Smooth muscle cell of the brain vasculature (primary cell): ENCODE measurements at regions not wholly inside any gene's neighbourhood (a gene's known extent, or its start where the extent isn't known, plus 50 kb on each side); places are given as distances from the start of the nearest gene placed in this dataset.
"Not testable (repeated sequence)": the region's sequence is repeated elsewhere in the genome, so short reads cannot be mapped to it uniquely, and the experiment has no call there.

ENCODE experiments used
- DNase-seq: peaks from one replicate; pipeline ENCODE4 v3.0.0-alpha.2; 2012; ENCODE audit warnings: low read depth, low spot score

DNA sequence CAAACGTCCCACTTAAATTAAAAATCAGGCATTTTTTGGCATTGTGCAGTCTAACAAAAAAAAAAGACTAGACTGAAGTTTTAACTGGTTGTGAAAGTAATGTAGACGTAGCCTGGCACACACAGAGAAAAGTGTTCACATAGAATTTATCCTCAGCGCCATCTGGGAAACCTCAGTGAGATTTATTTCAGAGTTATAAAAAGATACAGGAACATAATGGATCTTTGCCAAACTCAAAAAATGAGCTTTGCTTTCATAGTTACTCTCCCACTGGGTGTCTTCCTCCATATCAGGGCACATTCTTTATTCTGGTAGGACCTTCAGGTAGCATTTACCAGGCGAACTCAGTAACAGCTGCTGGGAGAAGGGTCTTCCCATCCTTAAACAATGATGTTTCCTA is 532.4 kb upstream of the SALL3 start:
- no peak for DNase-seq

DNA sequence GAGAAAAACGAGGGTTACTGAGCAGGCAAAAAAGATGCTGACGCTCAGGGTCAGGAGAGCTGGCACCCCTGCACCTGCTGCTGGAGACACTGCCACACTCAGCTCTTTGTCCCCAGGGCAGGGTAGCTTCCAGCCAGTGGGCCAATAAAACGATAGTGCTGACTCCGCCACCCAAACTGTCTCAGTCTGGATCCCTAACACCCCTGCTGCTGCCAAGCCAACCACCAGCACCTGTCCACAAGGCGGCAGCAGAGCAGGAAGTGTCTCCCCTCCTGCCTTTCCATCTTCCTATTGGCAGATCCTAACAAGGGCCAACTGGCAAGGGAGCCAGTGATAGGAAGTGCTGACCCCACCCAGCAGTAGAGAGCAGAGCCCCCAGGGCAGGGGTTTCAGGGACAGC is 531.5 kb upstream of the SALL3 start:
- no peak for DNase-seq

GRCh38 chr18:78448591-78448990 is 531.0 kb upstream of the SALL3 start:
- DNase-seq: no peak

DNA sequence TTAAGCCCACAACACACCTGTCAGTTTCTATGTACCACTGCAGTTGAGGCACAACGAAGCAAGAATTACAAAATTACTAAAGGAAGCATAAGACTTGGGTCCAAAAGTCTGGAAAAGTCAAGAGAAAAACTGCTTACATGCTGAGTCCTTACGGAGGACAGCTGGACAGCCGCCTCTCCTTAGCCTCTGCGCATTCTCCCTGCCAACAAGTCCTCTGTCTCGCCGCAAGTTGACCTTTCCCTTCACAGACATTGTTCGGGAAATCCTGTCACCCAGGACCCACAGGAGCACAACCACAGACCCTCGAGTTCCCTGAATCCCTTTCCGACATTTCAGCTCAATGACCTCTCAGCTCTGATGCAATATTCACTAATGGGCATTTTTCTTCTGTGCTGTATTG is 525.4 kb upstream of the SALL3 start:
- no peak for DNase-seq

GRCh38 chr18:78455386-78455785 is 524.2 kb upstream of the SALL3 start:
- DNase-seq: no peak

DNA sequence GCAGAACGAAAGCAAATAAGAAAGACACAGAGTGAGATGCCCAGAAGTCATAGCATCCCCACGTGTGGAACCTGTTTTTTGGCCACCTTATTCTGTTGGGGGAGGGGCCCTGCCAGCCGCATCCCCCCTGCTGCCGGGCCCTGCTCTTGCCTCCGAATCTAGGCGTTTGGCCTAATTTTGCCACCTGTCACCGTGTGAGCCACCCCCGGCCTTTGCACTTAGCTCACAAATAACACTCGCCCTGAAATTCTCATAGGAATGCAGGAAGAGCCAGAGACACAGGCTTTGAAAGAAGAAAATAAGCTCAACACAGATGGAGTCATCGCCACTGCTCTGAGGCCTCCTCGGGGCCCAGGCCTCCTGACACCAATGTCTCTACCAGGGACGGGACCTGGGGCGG is 522.6 kb upstream of the SALL3 start:
- DNase-seq: no peak

DNA sequence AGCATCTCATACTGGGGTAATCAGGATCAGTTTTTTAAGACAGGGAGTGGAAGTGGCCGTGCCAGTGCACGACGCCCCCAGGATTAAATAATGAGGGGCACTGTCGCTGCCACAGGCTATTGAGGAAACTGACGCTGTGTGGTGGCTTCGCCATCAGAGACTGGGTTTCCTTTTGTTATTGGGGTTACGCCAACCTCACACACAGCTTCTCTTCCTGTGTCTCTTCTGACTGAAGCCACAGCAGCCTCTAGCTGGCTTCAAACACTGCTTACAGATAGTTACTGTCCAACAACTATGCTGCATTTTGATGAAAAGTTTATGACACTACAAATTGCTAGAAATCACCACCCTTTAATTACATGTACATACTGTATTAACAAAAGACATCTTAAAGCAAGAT is 521.9 kb upstream of the SALL3 start:
- DNase-seq: no peak

DNA sequence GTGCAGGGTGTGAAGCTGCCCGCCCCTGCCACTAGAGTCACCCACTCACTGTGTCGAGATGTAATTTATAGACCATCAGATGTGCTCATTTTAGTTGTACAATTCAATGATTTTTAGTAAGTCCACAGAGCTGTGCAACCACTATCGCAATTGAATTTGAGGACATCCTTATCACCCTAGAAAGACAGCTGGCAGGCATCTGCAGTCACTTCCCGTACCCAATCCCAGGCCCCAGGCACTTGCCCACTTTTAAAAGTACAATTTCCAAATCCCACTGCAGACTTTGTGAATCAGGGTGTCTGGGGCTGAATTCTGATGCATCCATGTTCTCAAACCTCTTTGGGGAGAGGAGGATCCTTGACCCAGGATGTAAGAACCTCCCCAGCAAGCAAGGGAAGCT is 521.3 kb upstream of the SALL3 start:
- no peak for DNase-seq

DNA sequence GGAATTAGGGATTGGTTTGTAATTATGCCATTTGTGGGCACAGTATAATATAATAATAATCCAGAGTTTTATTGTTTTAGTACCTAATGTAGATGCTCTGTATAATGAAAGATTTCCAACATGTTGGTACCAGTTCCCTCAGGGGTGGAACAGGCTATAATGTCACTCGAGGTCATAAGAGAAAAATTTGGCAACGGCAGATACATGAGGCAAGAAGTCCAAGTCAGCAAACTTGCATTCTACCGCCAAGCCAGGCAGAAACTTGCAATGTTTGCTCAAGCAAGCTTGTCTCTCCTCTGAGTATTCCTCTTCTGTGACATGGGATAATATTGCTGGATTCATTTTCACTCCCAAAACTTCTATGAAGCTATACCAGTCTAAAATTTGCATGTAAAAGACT is 520.0 kb upstream of the SALL3 start:
- no peak for DNase-seq

- no peak for DNase-seq
Measured at GRCh38 chr18:78460558-78460957, 519.1 kb upstream of the SALL3 start.

DNA sequence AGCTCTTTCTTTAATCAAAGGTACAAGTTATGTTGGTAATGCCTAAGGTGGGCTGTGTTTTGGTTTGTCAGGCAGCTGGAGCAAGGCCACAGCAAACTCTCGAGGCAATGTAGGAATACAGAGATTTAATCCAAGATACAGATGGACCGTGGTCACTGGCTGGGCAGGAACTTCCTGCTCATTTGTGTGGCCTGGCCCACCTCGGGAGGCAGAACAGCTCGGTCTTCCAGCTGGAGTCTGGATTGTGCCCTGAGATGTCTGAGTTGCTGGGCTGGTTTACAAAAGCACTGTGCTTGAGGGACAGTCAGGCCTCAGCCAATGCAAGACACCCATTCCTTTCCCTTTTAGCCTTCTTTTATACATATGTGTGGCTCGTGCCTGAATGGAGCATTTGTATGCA is 506.1 kb upstream of the SALL3 start:
- no peak for DNase-seq

DNA sequence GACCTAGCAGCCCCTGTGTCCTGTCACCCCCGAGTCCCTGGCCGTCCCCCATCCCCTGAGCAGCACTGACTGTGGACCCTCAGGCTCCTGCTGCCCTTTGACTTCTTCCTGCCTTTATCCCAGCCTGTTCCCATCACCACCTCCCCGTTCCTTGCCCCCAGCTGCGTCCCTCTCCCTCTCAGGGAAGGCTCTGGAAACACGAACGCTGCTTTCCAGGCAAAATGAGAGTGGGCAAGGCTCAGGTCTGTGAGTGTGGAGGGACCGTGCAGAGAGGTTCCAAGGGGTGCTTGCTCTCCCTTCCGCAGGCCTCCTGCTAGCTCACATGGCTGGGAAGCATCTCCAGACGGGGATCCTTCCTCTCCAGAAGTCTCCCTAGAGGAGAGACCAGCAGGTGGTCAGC is 501.8 kb upstream of the SALL3 start:
- DNase-seq: no peak

- no peak for DNase-seq
Measured at GRCh38 chr18:78479443-78479842, 500.2 kb upstream of the SALL3 start.

GRCh38 chr18:78480262-78481054 is 499.2 kb upstream of the SALL3 start:
- no peak for DNase-seq

DNA sequence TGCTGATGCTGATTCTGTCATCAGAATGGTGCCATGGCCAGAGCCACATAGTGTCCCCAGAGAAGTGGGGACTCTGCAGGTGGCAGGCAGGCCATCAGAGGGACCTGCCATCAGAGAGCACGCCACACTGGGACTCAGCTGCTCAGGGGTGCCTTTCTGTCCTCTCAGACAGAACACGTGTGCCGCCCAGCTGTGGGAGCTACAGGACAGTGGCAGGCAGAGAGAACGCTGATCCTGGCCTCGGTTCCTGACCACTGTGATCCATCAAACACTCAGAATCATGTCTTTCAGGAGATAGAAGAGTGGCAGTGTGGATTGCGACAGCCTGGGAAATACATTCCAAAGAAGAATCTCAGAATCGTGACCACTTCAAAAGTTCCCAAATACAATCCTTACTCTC is 497.2 kb upstream of the SALL3 start:
- no peak for DNase-seq

DNA sequence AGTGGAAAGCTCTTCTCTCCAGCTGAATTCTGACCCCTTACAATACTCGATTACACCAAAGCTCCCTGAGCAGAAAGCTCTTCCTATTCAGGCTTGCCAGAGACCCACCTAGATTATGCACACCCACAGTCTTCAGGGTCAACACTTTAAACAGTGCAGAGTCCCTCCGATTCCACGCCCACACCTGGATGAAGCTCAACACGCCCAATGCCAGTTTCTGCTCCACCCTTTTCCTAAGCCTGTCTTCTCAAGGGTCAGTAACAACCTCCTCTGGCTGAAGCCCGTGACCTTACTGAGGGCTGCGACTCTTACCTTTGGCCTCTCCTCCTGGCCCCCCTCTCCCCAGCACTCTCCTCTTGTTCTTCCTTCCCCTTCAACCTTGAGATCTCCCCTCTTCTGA is 492.0 kb upstream of the SALL3 start:
- DNase-seq: no peak

DNA sequence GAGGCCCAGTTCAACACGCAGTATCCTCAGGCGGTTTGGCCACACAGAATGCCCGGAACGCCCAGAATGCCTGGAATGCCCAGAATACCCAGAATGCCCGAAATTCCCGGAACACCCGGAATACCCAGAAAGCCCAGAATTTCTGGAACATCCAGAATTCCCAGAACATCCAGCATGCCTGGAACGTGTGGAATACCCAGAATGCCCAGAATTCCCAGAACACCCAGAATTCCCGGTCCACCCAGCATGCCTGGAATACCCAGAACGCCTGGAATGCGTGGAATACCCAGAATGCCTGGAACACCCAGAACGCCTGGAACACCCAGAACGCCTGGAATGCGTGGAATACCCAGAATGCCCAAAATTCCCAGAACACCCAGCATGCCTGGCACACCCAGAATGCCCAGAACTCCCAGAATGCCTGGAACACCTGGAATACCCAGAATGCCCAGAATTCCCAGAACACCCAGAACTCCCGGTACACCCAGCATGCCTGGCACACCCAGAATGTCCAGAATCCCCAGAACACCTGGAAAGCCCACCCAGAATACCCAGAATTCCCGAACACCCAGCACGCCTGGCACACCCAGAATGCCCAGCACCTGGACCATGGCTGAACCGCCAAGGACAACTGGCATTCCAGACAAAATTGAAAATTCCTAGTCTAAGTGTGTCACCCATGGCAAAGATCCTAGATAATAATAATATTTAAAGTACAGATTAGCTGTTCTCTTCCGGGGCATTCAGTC is 487.4 kb upstream of the SALL3 start:
- no peak for DNase-seq

GRCh38 chr18:78492813-78493371 is 486.7 kb upstream of the SALL3 start:
- no peak for DNase-seq

DNA sequence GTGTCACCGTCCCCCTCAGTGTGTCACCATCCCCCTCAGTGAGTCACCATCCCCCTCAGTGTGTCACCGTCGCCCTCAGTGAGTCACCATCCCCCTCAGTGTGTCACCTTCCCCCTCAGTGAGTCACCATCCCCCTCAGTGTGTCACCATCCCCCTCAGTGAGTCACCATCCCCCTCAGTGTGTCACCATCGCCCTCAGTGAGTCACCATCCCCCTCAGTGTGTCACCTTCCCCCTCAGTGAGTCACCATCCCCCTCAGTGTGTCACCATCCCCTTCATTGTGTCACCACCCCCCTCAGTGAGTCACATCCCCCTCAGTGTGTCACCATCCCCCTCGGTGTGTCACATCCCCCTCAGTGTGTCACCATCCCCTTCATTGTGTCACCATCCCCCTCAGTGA is 486.1 kb upstream of the SALL3 start:
- not testable (repeated sequence) for DNase-seq

- DNase-seq: no peak
Measured at GRCh38 chr18:78494204-78495085, 485.2 kb upstream of the SALL3 start.

- DNase-seq: no peak
Measured at GRCh38 chr18:78495550-78495949, 484.1 kb upstream of the SALL3 start.

- no peak for DNase-seq
Measured at GRCh38 chr18:78496079-78496478, 483.5 kb upstream of the SALL3 start.
